HS-5 (cell line): ENCODE measurements at regions not wholly inside any gene's neighbourhood (a gene's known extent, or its start where the extent isn't known, plus 50 kb on each side); places are given as distances from the start of the nearest gene placed in this dataset.
A peak's percentile ranks its signal among the peaks of the same experiment; 100 is the strongest.

ENCODE experiments used
- DNase-seq: peaks from one replicate; pipeline ENCODE4 v3.0.0-alpha.2; 2012; ENCODE audit warnings: low read depth

- DNase-seq: no peak
Measured at GRCh38 chrX:40278340-40279090, 180.8 kb upstream of the BCOR start.

- DNase-seq: no peak
Measured at GRCh38 chrX:40277672-40278071, 179.9 kb upstream of the BCOR start.

DNA sequence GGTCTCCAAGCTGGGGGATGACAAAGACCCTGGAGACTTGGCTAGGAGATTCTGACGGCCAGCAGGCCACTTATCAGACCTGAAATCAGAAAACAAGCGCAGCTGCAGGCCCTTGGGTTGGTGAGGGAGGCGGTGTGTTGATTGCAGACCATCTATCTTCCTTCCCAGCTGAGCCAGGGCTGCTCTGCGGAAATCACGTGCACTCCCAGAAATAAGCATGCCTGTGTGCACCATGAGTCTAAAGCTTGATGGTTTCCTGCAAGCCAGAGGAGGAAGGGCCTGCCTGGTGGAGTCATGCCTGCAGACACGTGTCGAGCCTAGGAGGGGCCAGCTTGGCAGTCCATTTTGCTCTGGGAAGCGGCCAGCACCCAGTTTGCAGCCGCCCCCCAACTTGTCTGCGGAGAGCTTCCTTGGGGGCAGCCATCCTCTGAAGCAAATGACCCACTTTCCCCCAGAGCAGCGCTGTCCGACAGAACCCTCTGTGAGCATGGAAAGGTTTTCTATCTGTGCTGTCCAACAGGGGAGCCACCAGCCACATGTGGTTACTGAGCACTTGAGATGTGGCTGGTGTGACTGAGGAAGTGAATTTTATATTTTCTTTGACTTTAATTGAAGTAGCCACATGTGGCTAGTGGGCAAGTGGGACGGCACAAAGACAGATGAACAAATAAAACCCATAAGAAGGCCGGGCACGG, 175.7 kb upstream of the BCOR start:
- DNase-seq: no peak

GRCh38 chrX:40272776-40273175, 175.0 kb upstream of the BCOR start:
- DNase-seq: no peak

GRCh38 chrX:40272141-40272540, 174.4 kb upstream of the BCOR start:
- DNase-seq: no peak

GRCh38 chrX:40268188-40268520, 170.4 kb upstream of the BCOR start:
- DNase-seq: no peak

- DNase-seq: no peak
Measured at GRCh38 chrX:40267334-40268187, 169.8 kb upstream of the BCOR start.

DNA sequence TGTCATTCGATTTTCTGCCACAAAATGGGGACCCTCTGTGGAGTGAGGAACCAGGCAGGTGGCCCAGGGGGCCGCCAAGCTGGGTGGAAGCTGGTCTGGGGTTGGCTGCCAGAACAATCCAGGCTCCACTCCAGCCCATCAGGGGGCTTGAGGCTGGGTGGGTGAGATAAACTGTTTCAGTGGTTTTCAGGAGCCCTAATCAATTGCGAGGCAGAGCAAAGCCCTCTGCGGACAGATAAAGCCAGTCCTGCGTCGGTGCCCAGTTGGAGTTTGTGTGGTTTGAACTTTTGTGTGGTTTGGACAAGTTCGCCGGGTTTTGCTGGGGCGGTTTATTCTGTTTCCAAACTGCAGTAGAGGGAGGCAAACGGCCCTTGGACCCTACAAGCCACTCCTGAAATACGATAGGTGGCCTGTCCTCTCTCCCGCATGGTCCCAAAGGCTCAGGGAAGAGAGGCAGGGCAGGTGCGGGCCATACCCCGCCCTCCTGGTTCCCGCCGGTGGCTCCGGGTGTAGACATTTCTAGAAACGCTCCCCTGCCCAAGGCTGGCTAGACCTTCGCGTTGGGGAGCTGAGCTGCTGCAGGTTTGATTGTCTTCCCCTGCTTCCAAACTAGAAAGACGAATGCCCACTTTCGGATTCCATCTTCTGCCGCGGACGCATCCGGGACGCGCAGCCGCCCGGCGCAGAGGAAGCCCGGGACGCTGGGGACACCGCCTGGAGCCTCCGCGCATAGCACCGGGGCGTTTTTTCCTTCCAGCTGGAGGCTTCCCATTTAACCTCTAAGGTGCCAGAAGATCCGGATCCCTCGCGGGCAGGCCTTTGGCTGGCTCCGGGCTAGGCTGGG, 169.0 kb upstream of the BCOR start:
- peak; percentile 18 for DNase-seq

- DNase-seq: no peak
Measured at GRCh38 chrX:40265936-40266335, 168.2 kb upstream of the BCOR start.

- peak; percentile 9 for DNase-seq
Measured at GRCh38 chrX:40263014-40263560, 165.3 kb upstream of the BCOR start.

- DNase-seq: peak; percentile 54
Measured at GRCh38 chrX:40262157-40263013, 164.6 kb upstream of the BCOR start.

DNA sequence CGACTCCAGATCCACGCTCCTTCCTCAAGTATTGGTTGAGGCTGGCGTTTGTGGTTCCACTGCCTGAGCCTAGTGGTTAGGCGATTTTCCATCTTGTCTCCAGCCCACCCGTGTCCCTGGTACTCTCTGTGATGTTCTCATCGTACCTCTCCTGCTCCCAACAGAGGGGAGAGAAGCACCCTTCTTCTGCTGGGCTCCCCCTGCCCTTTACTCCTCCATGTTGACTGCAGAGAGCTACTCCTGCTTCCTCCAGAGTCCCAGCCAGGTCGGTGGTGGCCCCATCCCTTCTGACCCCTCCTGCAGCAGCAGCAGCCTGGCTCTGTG, 164.0 kb upstream of the BCOR start:
- no peak for DNase-seq

DNA sequence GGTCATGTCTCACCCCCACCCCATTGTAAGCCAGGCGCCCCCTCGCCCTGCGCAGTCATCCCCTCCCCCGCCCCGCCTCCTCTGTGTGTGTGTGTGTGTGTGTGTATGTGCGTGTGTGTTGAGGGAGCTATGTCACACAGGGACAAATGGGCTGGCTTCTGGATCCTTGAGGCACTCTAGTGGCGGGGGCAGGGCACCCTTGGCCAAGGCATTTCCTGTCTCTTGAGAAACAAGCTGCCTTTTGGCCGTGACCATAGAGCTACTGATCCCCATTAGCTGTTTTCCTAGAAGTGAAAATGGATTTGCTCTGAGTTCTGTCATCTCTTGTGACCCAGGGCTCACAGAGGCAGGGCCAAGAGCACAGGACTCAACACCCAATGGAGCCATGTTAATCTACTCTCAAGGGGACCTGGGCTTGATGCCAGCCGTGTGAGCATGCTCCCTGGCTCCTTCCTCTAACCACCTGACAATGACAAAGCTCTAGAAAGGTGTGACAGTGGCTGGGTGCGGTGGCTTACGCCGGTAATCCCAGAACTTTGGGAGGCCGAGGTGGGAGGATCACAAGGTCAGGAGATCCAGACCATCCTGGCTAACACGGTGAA, 162.5 kb upstream of the BCOR start:
- no peak for DNase-seq

- no peak for DNase-seq
Measured at GRCh38 chrX:40258909-40259308, 161.2 kb upstream of the BCOR start.

GRCh38 chrX:40253771-40254170, 156.0 kb upstream of the BCOR start:
- DNase-seq: no peak

- no peak for DNase-seq
Measured at GRCh38 chrX:40249582-40249981, 151.8 kb upstream of the BCOR start.

- no peak for DNase-seq
Measured at GRCh38 chrX:40248822-40249221, 151.1 kb upstream of the BCOR start.

DNA sequence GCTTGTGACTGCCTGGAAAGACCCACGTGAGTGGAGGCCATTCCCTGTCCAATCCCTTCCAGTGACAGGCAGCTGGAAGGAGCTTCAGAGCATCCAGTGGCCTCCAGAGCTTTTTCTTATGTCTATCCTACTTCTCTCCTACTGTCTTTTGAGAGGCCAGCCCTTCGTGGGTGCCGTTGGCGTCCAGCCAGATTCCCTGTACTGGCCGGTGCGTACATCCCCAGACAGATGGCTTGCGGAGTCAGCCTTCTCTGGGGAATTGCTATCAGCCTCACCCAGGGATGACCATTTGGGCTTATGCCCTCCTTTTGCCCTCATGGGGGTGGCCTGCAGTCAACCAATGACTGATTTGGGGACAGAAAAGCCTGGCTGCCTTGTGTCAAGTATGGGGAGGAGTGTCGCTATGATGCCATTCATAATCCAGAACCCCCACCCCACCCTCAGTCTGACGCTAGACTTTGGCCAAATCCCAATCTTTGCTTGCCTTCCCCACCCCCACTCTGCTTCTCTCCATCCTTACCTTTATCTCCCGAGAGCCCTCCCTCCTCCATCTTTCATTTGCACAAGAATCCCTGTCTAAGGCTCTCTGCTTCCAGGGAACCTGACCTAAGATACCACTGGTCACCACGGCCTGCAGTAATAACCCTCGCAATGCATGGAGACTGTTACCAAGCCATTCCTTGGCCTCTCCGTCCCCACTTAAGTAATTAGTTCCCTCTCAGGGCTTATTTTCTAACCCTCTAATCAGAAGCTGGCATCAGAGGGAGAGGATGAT, 150.3 kb upstream of the BCOR start:
- DNase-seq: no peak

- DNase-seq: no peak
Measured at GRCh38 chrX:40247382-40247781, 149.6 kb upstream of the BCOR start.
